H9 (cell line): ENCODE measurements at regions not wholly inside any gene's neighbourhood (a gene's known extent, or its start where the extent isn't known, plus 50 kb on each side); places are given as distances from the start of the nearest gene placed in this dataset.

Experiments
- DNase-seq: peaks from one replicate; pipeline ENCODE4 v3.0.0-alpha.2; 2017
- H2AFZ ChIP-seq: one replicate; pipeline ENCODE4 v1.6.1; 2013; ENCODE audit warnings: mild to moderate bottlenecking, low read length, control low read depth, moderate library complexity
- H2AK5ac ChIP-seq: 2 replicates; pipeline ENCODE4 v1.6.1; 2013; ENCODE audit warnings: low read length, control low read depth, mixed read lengths; ENCODE audit not compliant: insufficient read length
- H2BK120ac ChIP-seq: one replicate; pipeline ENCODE4 v1.6.1; 2013; ENCODE audit warnings: low read depth, mild to moderate bottlenecking, low read length, control low read depth, inconsistent platforms; ENCODE audit not compliant: poor library complexity, severe bottlenecking
- H2BK12ac ChIP-seq: 2 replicates; pipeline ENCODE4 v1.6.1; 2013; ENCODE audit warnings: low read length, control low read depth, mixed read lengths, low read depth; ENCODE audit not compliant: insufficient read length
- H2BK15ac ChIP-seq: 2 replicates; pipeline ENCODE4 v1.6.1; 2013; ENCODE audit warnings: low read depth, low read length, control low read depth
- H2BK20ac ChIP-seq: one replicate; pipeline ENCODE4 v1.6.1; 2013; ENCODE audit warnings: low read depth, mild to moderate bottlenecking, low read length, control low read depth, inconsistent platforms; ENCODE audit not compliant: poor library complexity, severe bottlenecking
- H2BK5ac ChIP-seq: 2 replicates; pipeline ENCODE4 v1.6.1; 2013; ENCODE audit warnings: low read length, control low read depth, mixed read lengths; ENCODE audit not compliant: insufficient read length
- H3K14ac ChIP-seq: 2 replicates; pipeline ENCODE4 v1.6.1; 2013; ENCODE audit warnings: low read length, control low read depth; ENCODE audit not compliant: insufficient read depth
- H3K18ac ChIP-seq: 2 replicates; pipeline ENCODE4 v1.6.1; 2013; ENCODE audit warnings: low read depth, mild to moderate bottlenecking, mixed read lengths, low read length, control low read depth; ENCODE audit not compliant: insufficient read length
- H3K23ac ChIP-seq: 2 replicates; pipeline ENCODE4 v1.6.1; 2013; ENCODE audit warnings: low read length, control low read depth, mixed read lengths, low read depth; ENCODE audit not compliant: insufficient read length
- H3K23me2 ChIP-seq: 2 replicates; pipeline ENCODE4 v1.6.1; 2013; ENCODE audit warnings: low read depth, mild to moderate bottlenecking, mixed read lengths, low read length, control low read depth; ENCODE audit not compliant: insufficient read length, poor library complexity, severe bottlenecking
- H3K27ac ChIP-seq: 2 replicates; pipeline ENCODE4 v1.5.1; 2013; ENCODE audit warnings: low read length, control low read depth, mixed read lengths, low read depth; ENCODE audit not compliant: insufficient read length
- H3K27me3 ChIP-seq: 2 replicates; pipeline ENCODE4 v1.6.1; 2013; ENCODE audit warnings: low read length, control low read depth, inconsistent platforms; ENCODE audit not compliant: insufficient read depth
- H3K4ac ChIP-seq: 2 replicates; pipeline ENCODE4 v1.6.1; 2013; ENCODE audit warnings: low read depth, mild to moderate bottlenecking, control low read depth, inconsistent platforms, low read length, moderate library complexity
- H3K4me1 ChIP-seq: 2 replicates; pipeline ENCODE4 v1.6.1; 2013; ENCODE audit warnings: low read length, control low read depth, inconsistent platforms; ENCODE audit not compliant: insufficient read depth
- H3K4me2 ChIP-seq: 2 replicates; pipeline ENCODE4 v1.6.1; 2013; ENCODE audit warnings: low read length, control low read depth, mixed read lengths; ENCODE audit not compliant: insufficient read length, insufficient read depth
- H3K56ac ChIP-seq: 2 replicates; pipeline ENCODE4 v1.6.1; 2013; ENCODE audit warnings: low read depth, mild to moderate bottlenecking, mixed read lengths, low read length, control low read depth; ENCODE audit not compliant: insufficient read length
- H3K79me1 ChIP-seq: 2 replicates; pipeline ENCODE4 v1.6.1; 2013; ENCODE audit warnings: low read depth, mild to moderate bottlenecking, moderate library complexity, low read length, control low read depth, inconsistent platforms; ENCODE audit not compliant: insufficient read depth, poor library complexity, severe bottlenecking
- H3K79me2 ChIP-seq: 2 replicates; pipeline ENCODE4 v1.6.1; 2013; ENCODE audit warnings: low read length, control low read depth, inconsistent platforms; ENCODE audit not compliant: insufficient read depth
- H3K9ac ChIP-seq: 2 replicates; pipeline ENCODE4 v1.6.1; 2013; ENCODE audit warnings: low read length, control low read depth, mixed read lengths; ENCODE audit not compliant: insufficient read length; ENCODE audit errors: extremely low read depth
- H3K9me3 ChIP-seq: one replicate; pipeline ENCODE4 v1.6.1; 2013; ENCODE audit warnings: low read depth, low read length, inconsistent platforms; ENCODE audit not compliant: control insufficient read depth
- H3T11ph ChIP-seq: one replicate; pipeline ENCODE4 v1.6.1; 2013; ENCODE audit warnings: mild to moderate bottlenecking, low read length, control low read depth, inconsistent platforms
- H4K20me1 ChIP-seq: one replicate; pipeline ENCODE4 v1.6.1; 2013; ENCODE audit not compliant: control insufficient read depth, insufficient read length, insufficient read depth
- H4K5ac ChIP-seq: 2 replicates; pipeline ENCODE4 v1.6.1; 2013; ENCODE audit warnings: low read depth, mild to moderate bottlenecking, mixed read lengths, low read length, control low read depth; ENCODE audit not compliant: insufficient read length
- H4K8ac ChIP-seq: replicated peaks from 2 replicates; pipeline ENCODE4 v1.6.1; 2013; ENCODE audit warnings: low read length, control low read depth, mixed read lengths, low read depth; ENCODE audit not compliant: insufficient read length
- H4K91ac ChIP-seq: 2 replicates; pipeline ENCODE4 v1.6.1; 2013; ENCODE audit warnings: low read depth, mild to moderate bottlenecking, moderate library complexity, mixed read lengths, low read length, control low read depth; ENCODE audit not compliant: insufficient read length
- H3K27ac Mint-ChIP-seq, 3 experiments: 2 replicates in 2 of 3; 3 replicates in 1 of 3; pipeline ENCODE4 v1.8.0; 2020 to 2021; ENCODE audit warnings: mixed read lengths in 3 of 3, mild to moderate bottlenecking in 1 of 3, moderate library complexity in 1 of 3
- H3K27me3 Mint-ChIP-seq: 2 replicates; pipeline ENCODE4 v1.8.0; 2021; ENCODE audit warnings: low read depth, mild to moderate bottlenecking, moderate library complexity, mixed read lengths
- H3K36me3 Mint-ChIP-seq, 3 experiments: 2 replicates in 2 of 3; 3 replicates in 1 of 3; pipeline ENCODE4 v1.8.0; 2020 to 2021; ENCODE audit warnings: low read depth in 3 of 3, mixed read lengths in 3 of 3; ENCODE audit not compliant: insufficient read depth in 1 of 3
- H3K4me1 Mint-ChIP-seq, 2 experiments: 2 replicates each; pipeline ENCODE4 v1.8.0; 2020; ENCODE audit warnings: mixed read lengths in 2 of 2
- H3K4me3 Mint-ChIP-seq, 2 experiments: 2 replicates in 1 of 2; 3 replicates in 1 of 2; pipeline ENCODE4 v1.8.0; 2020 to 2021; ENCODE audit warnings: mild to moderate bottlenecking in 2 of 2, mixed read lengths in 2 of 2, moderate library complexity in 1 of 2
- H3K9me3 Mint-ChIP-seq, 2 experiments: 2 replicates in 1 of 2; 3 replicates in 1 of 2; pipeline ENCODE4 v1.8.0; 2020; ENCODE audit warnings: mild to moderate bottlenecking in 2 of 2, mixed read lengths in 2 of 2, moderate library complexity in 1 of 2
- CTCF ChIP-seq: fragments of 200-600 bp; sonication (generic); conservative IDR thresholded peaks from 3 replicates; pipeline ENCODE4 v1.8.0; 2021; ENCODE audit warnings: antibody characterized with exemption, mild to moderate bottlenecking
- WGBS: extraction: QIAGEN DNeasy Blood & Tissue Kit; methylation state at CpG from one replicate; pipeline ENCODE4 v1.1.7; 2013; ENCODE audit warnings: missing lambda C conversion rate, low lambda C conversion rate, mixed read lengths; ENCODE audit not compliant: insufficient read length; ENCODE audit errors: extremely low coverage; 5-methylcytosine and 5-hydroxymethylcytosine counted together

- H3K27me3 ChIP-seq = no peaks in the 10 kb centered on the region
- WGBS = no CpG with 5 or more reads among the region's 2 CpGs
- H2AFZ ChIP-seq = no peak overlapping the region
- no peak overlapping the region for H4K91ac ChIP-seq
- no peak for TF ChIP-seq CTCF
- no peak overlapping the region for H3K23ac ChIP-seq
- H2BK20ac ChIP-seq = no peak overlapping the region
- H3K79me2 ChIP-seq = no peaks in the 10 kb centered on the region
- H3K79me1 ChIP-seq = no peaks in the 10 kb centered on the region
- no peak overlapping the region for H3T11ph ChIP-seq
- H2AK5ac ChIP-seq = no peak overlapping the region
- no peak overlapping the region for H2BK15ac ChIP-seq
- no peaks in the 10 kb centered on the region for H3K36me3 Mint-ChIP-seq
- H3K27me3 Mint-ChIP-seq = peaks cover 1% of the 10 kb centered on the region; the same call in 1 of the 2 replicates
- H2BK120ac ChIP-seq = no peak overlapping the region
- no peaks in the 10 kb centered on the region for H3K9me3 Mint-ChIP-seq
- H3K4me1 ChIP-seq = no peaks in the 10 kb centered on the region
- H3K23me2 ChIP-seq = no peaks in the 10 kb centered on the region
- H3K14ac ChIP-seq = no peak overlapping the region
- no peak for DNase-seq
- H3K4me3 Mint-ChIP-seq = no peak overlapping the region
- no peak overlapping the region for H3K18ac ChIP-seq
- no peak overlapping the region for H3K9ac ChIP-seq
- no peak overlapping the region for H4K5ac ChIP-seq
- H4K8ac ChIP-seq = no peak overlapping the region
- no peak overlapping the region for H3K27ac ChIP-seq
- H2BK5ac ChIP-seq = no peak overlapping the region
- no peaks in the 10 kb centered on the region for H4K20me1 ChIP-seq
- H3K4ac ChIP-seq = no peak overlapping the region
- H2BK12ac ChIP-seq = no peak overlapping the region
- H3K27ac Mint-ChIP-seq = no peak overlapping the region
- peaks cover 0 to 4% of the 10 kb centered on the region in 2 experiments; a peak in 2 of 4 replicates for H3K4me1 Mint-ChIP-seq
- H3K56ac ChIP-seq = no peak overlapping the region
- H3K9me3 ChIP-seq = no peaks in the 10 kb centered on the region
- H3K4me2 ChIP-seq = no peak overlapping the region
Measured at GRCh38 chr21:21606041-21606440, 607.8 kb downstream of the NCAM2 start.
